Stimulated activated CD4-positive, alpha-beta T cell treated with anti-CD3 and anti-CD28 coated beads, Interleukin-4, amount 100 ng/mL, for 48 hours (primary cell): ENCODE measurements at regions not wholly inside any gene's neighbourhood (a gene's known extent, or its start where the extent isn't known, plus 50 kb on each side); places are given as distances from the start of the nearest gene placed in this dataset.

Experiments used
- DNase-seq, 2 donors: peaks; one replicate each; pipeline ENCODE4 v3.0.0-alpha.2; 2020; ENCODE audit warnings: low read depth in 2 of 2

- no peak for DNase-seq
Observed at GRCh38 chr4:152112887-152113286, 352.1 kb upstream of the GATB start.

- DNase-seq, result no peak
Observed at GRCh38 chr4:152112190-152112589, 351.4 kb upstream of the GATB start.

GRCh38 chr4:152110780-152111179, 350.0 kb upstream of the GATB start:
- no peak for DNase-seq

GRCh38 chr4:152109531-152110509, 349.0 kb upstream of the GATB start:
- DNase-seq, result no peak

- no peak for DNase-seq
Observed at GRCh38 chr4:152107736-152108500, 347.1 kb upstream of the GATB start.

- DNase-seq, result no peak
Observed at GRCh38 chr4:152106781-152107321, 346.0 kb upstream of the GATB start.

- DNase-seq, result no peak
Observed at GRCh38 chr4:152106113-152106763, 345.4 kb upstream of the GATB start.

GRCh38 chr4:152104901-152105357, 344.1 kb upstream of the GATB start:
- DNase-seq, result no peak

- DNase-seq, result no peak
Observed at GRCh38 chr4:152104356-152104755, 343.5 kb upstream of the GATB start.

- DNase-seq, result no peak
Observed at GRCh38 chr4:152103181-152103901, 342.5 kb upstream of the GATB start.

GRCh38 chr4:152102436-152103000, 341.7 kb upstream of the GATB start:
- no peak for DNase-seq

- no peak for DNase-seq
Observed at GRCh38 chr4:152101556-152102435, 341.0 kb upstream of the GATB start.

GRCh38 chr4:152100379-152101201, 339.8 kb upstream of the GATB start:
- DNase-seq, result peak; percentile 50 to 54

- DNase-seq, result no peak
Observed at GRCh38 chr4:152099981-152100378, 339.2 kb upstream of the GATB start.

GRCh38 chr4:152099555-152099954, 338.7 kb upstream of the GATB start:
- DNase-seq, result no peak

GRCh38 chr4:152099061-152099425, 338.2 kb upstream of the GATB start:
- no peak for DNase-seq

GRCh38 chr4:152098365-152099060, 337.7 kb upstream of the GATB start:
- DNase-seq, result no peak

- no peak for DNase-seq
Observed at GRCh38 chr4:152097371-152097770, 336.6 kb upstream of the GATB start.
